Esophagus squamous epithelium (tissue), 5 donors: ENCODE measurements at regions not wholly inside any gene's neighbourhood (a gene's known extent, or its start where the extent isn't known, plus 50 kb on each side); places are given as distances from the start of the nearest gene placed in this dataset.

ENCODE experiments used
- DNase-seq: peaks from one replicate; lab custom pipeline; 2025; lab: John Stamatoyannopoulos, UW
- H3K27ac ChIP-seq, 4 donors: fragments of 200-600 bp; sonication (generic); one replicate each; pipeline ENCODE4 v1.5.1; 2016 to 2019; ENCODE audit warnings: mild to moderate bottlenecking in 1 of 4
- H3K27me3 ChIP-seq, 4 donors: fragments of 200-600 bp; sonication (generic); 1 replicate in 3 of 4; 2 replicates in 1 of 4; pipeline versions ENCODE4 v1.5.1 to v1.6.0; 2017 to 2021; ENCODE audit warnings: antibody characterized with exemption in 1 of 4
- H3K36me3 ChIP-seq, 3 donors: fragments of 200-600 bp; sonication (generic); one replicate each; pipeline ENCODE4 v1.5.1; 2016 to 2019
- H3K4me1 ChIP-seq, 3 donors: fragments of 200-600 bp; sonication (generic); one replicate each; pipeline ENCODE4 v1.5.1; 2017 to 2019
- H3K4me3 ChIP-seq, 4 donors: fragments of 200-600 bp; sonication (generic); 1 replicate in 3 of 4; 2 replicates in 1 of 4; pipeline ENCODE4 v1.5.1; 2016 to 2019; ENCODE audit warnings: mild to moderate bottlenecking in 2 of 4, moderate library complexity in 1 of 4
- H3K9me3 ChIP-seq, 3 donors: fragments of 200-600 bp; sonication (generic); one replicate each; pipeline ENCODE4 v1.5.1; 2016 to 2019
- POLR2A ChIP-seq, 4 donors: fragments of 450-650 bp; IDR thresholded peaks; one replicate each; pipeline ENCODE4 v1.6.1; 2017; ENCODE audit warnings: antibody characterized with exemption in 4 of 4, mild to moderate bottlenecking in 4 of 4, moderate library complexity in 3 of 4
- WGBS, 2 donors: methylation state at CpG; one replicate each; pipeline ENCODE4 v1.1.5; 2018; 5-methylcytosine and 5-hydroxymethylcytosine counted together
- intact Hi-C: fragments of 100-400 bp; cut with DNase I; formaldehyde crosslinking; loops from one replicate; pipeline ENCODE4 v1.15.0; 2022
- small RNA-seq, 4 donors: library from RNA; depleted of rRNA; stranded (forward); fragments of <200 nt; gene quantifications; one replicate each; pipeline ENCODE3, GENCODE V24; 2016
- TF ChIP-seq, protein P1 (sequence below), 6 experiments: fragments of 450-650 bp in 4 of 6; fragments of 200-600 bp in 2 of 6; sonication (generic) in 2 of 6; IDR thresholded peaks; one replicate each; pipeline ENCODE4 v1.5.1; 2016 to 2019; ENCODE audit warnings: antibody characterized with exemption in 6 of 6, mild to moderate bottlenecking in 4 of 6, moderate library complexity in 4 of 6
- donor health status: DM: yes; HTN: yes; CAD: no.

- WGBS, 2 donors = 67 to 69% methylated on average over 2 of the region's 2 CpGs
- DNase-seq = no peak
- Histone ChIP-seq H3K27me3 (no peaks in the 10 kb centered on the region), H3K4me3 (no peak overlapping the region), H3K27ac (no peak overlapping the region), H3K36me3 (no peaks in the 10 kb centered on the region), H3K9me3 (no peaks in the 10 kb centered on the region), H3K4me1 (no peaks in the 10 kb centered on the region)
- TF ChIP-seq, protein P1, sequence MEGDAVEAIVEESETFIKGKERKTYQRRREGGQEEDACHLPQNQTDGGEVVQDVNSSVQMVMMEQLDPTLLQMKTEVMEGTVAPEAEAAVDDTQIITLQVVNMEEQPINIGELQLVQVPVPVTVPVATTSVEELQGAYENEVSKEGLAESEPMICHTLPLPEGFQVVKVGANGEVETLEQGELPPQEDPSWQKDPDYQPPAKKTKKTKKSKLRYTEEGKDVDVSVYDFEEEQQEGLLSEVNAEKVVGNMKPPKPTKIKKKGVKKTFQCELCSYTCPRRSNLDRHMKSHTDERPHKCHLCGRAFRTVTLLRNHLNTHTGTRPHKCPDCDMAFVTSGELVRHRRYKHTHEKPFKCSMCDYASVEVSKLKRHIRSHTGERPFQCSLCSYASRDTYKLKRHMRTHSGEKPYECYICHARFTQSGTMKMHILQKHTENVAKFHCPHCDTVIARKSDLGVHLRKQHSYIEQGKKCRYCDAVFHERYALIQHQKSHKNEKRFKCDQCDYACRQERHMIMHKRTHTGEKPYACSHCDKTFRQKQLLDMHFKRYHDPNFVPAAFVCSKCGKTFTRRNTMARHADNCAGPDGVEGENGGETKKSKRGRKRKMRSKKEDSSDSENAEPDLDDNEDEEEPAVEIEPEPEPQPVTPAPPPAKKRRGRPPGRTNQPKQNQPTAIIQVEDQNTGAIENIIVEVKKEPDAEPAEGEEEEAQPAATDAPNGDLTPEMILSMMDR (IDR thresholded peaks at IDR 0.05) = no peak
- intact Hi-C loops = no loop called here
These were observed 432.4 kb downstream of the RIT2 start for GRCh38 chr18:42683094-42683493.

DNA sequence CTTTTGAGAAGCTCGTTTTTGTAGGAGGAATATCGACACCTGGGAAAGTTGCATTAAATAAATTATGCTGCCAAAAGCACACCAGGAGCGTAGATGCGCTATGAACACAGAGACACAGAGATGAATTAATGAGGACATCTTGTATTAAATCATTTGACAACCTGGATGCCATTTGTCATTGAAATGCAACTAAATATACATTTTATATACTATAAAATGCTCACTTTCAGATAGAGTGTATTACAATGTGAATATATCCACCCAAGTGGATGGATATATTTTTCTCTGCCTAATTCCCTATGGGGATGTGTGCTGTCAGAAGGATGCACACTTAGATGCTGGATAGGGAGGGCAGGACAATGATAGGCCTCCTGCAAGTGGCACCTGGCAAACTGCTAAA, 426.2 kb downstream of the RIT2 start:
- no peaks in the 10 kb centered on the region for H3K36me3 ChIP-seq
- H3K9me3 ChIP-seq = no peaks in the 10 kb centered on the region
- no peaks in the 10 kb centered on the region for H3K27me3 ChIP-seq
- no peak overlapping the region for H3K4me3 ChIP-seq
- TF ChIP-seq, protein P1 (IDR thresholded peaks at IDR 0.05) = no peak
- TF ChIP-seq POLR2A (IDR thresholded peaks at IDR 0.05) = no peak
- no peaks in the 10 kb centered on the region for H3K4me1 ChIP-seq
- H3K27ac ChIP-seq = no peak overlapping the region
- no peak for DNase-seq
- intact Hi-C loops = no loop called here
- WGBS, 2 donors = 85 to 89% methylated on average over 4 of the region's 4 CpGs

Small RNA genes in the stretch of these regions (small RNA-seq; reads per million reads assigned to genes)
- gene RNA5SP454 = 0 reads per million in 4 donors
